Mononuclear cell (primary cell): ENCODE measurements at regions not wholly inside any gene's neighbourhood (a gene's known extent, or its start where the extent isn't known, plus 50 kb on each side); places are given as distances from the start of the nearest gene placed in this dataset.

Experiments used
- H3K27me3 ChIP-seq: 2 replicates; pipeline ENCODE4 v1.6.0; 2011; ENCODE audit warnings: low read length, control low read depth; ENCODE audit not compliant: insufficient read depth
- H3K4me1 ChIP-seq: 2 replicates; pipeline ENCODE4 v1.5.1; 2011; ENCODE audit warnings: mild to moderate bottlenecking, low read length, control low read depth; ENCODE audit not compliant: insufficient read depth
- H3K4me3 ChIP-seq: 2 replicates; pipeline ENCODE4 v1.5.1; 2011; ENCODE audit warnings: mild to moderate bottlenecking, low read length, moderate library complexity
- H3K9me3 ChIP-seq: 2 replicates; pipeline ENCODE4 v1.5.1; 2011; ENCODE audit warnings: low read depth, mild to moderate bottlenecking, control low read depth, low read length

- Histone ChIP-seq H3K4me3 (no peak overlapping the region), H3K4me1 (peaks cover 50% of the 10 kb centered on the region), H3K27me3 (no peaks in the 10 kb centered on the region), H3K9me3 (no peaks in the 10 kb centered on the region)
Observed at GRCh38 chr13:20351281-20352022, 119.3 kb upstream of the GJB6 start.

DNA sequence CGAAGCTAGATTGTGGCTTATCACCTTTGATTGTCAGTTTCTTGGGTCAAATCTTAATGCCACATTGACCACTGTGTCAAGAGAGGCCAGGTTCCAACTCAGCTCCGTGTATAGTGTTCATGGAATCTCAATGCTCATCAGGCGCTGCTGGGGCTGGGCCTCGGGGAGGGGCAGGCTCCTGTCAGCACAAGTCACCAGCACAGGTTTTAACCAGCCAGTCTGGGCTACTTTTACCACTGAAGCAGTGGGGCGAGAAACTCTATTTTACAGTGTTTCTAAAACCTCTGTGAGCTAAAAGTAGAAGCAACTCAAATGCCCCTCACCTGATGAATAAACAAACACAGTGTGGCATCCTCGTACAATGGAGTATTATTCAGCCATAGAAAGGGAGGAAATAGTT, 118.7 kb upstream of the GJB6 start:
- H3K9me3 ChIP-seq: no peaks in the 10 kb centered on the region
- peaks cover 50% of the 10 kb centered on the region for H3K4me1 ChIP-seq
- H3K27me3 ChIP-seq: no peaks in the 10 kb centered on the region
- no peak overlapping the region for H3K4me3 ChIP-seq

DNA sequence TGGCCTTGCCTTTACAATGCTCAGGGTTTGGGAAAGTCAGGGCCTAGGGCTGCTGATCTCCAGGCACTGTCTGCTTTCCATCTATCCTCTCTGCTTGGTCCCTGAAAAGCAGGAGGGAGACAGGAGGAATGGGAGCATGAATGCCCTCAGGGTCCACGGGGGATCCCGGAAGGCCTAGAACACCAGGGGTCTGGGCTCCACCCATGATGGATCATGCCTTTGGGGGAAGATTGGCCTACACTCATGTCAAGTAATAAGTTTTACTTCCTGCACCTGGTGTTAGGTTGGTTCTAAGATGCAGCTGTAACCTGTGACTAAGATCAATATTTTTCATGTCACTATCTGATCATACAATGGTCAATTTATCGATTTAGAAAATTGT, 118.3 kb upstream of the GJB6 start:
- Histone ChIP-seq H3K27me3 (no peaks in the 10 kb centered on the region), H3K9me3 (no peaks in the 10 kb centered on the region), H3K4me3 (no peak overlapping the region), H3K4me1 (peaks cover 50% of the 10 kb centered on the region)

- Histone ChIP-seq H3K27me3 (no peaks in the 10 kb centered on the region), H3K4me1 (peaks cover 50% of the 10 kb centered on the region), H3K9me3 (no peaks in the 10 kb centered on the region), H3K4me3 (no peak overlapping the region)
Observed at GRCh38 chr13:20349564-20350381, 117.7 kb upstream of the GJB6 start.

GRCh38 chr13:20348645-20349408, 116.7 kb upstream of the GJB6 start:
- no peaks in the 10 kb centered on the region for H3K27me3 ChIP-seq
- H3K9me3 ChIP-seq: no peaks in the 10 kb centered on the region
- H3K4me3 ChIP-seq: no peak overlapping the region
- H3K4me1 ChIP-seq: peaks cover 40% of the 10 kb centered on the region

DNA sequence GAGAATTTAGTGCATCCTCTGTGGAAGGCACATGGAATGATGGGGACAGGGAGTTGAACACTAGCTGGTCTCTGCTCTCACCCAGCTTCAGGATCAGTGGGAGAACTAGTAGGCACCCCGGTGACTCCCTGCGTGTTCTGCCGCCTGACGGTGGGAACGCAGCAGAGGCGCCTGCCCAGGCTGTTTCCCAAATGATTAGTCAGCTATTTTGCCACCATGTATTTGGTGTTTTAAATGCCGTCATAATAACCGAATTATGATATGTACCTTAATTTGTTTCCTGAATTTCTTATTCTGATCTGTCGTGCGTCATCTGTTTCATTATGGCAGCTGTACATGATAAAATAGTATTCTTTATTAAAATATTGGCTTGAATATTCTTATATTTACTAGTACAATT, 115.9 kb upstream of the GJB6 start:
- Histone ChIP-seq H3K27me3 (no peaks in the 10 kb centered on the region), H3K9me3 (no peaks in the 10 kb centered on the region), H3K4me1 (peaks cover 33% of the 10 kb centered on the region), H3K4me3 (no peak overlapping the region)

GRCh38 chr13:20344836-20345490, 112.8 kb upstream of the GJB6 start:
- no peak overlapping the region for H3K4me3 ChIP-seq
- H3K4me1 ChIP-seq: peaks cover 12% of the 10 kb centered on the region
- H3K27me3 ChIP-seq: no peaks in the 10 kb centered on the region
- H3K9me3 ChIP-seq: no peaks in the 10 kb centered on the region

- Histone ChIP-seq H3K4me3 (no peak overlapping the region), H3K4me1 (peaks cover 26% of the 10 kb centered on the region), H3K9me3 (no peaks in the 10 kb centered on the region), H3K27me3 (no peaks in the 10 kb centered on the region)
Observed at GRCh38 chr13:20342311-20342710, 110.2 kb upstream of the GJB6 start.

- no peaks in the 10 kb centered on the region for H3K9me3 ChIP-seq
- peaks cover 29% of the 10 kb centered on the region for H3K4me1 ChIP-seq
- H3K27me3 ChIP-seq: no peaks in the 10 kb centered on the region
- H3K4me3 ChIP-seq: no peak overlapping the region
Observed at GRCh38 chr13:20340759-20341171, 108.6 kb upstream of the GJB6 start.

DNA sequence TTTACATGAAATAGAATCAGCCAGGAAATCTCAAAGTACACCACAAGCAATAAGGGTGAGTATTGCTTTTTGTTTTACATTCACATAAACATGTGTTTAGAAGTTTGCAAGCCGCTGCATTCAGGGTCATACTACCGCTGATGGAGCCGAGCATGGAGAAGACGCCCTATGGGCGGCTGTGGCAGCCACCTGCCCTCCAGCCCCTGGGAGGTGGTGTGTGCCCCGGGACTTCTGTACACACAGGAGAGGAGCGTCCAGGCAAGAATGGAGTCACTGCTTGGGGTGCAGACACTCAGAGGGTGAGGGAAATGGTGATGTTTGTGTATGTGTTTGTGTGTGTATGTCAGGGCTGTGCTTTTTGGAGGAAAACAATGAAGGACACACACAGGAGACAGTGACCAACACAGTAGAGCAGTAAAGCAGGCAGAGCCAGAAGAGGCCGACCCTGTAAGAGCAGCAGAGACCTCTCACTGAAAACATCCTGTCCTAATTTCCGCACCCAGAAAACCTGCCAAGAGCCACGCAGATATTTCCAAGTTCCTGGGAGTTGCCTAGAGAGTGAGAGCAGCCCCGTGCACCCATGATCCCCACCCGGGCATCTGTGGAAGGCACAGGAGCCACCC, 108.1 kb upstream of the GJB6 start:
- H3K9me3 ChIP-seq: no peaks in the 10 kb centered on the region
- peaks cover 29% of the 10 kb centered on the region for H3K4me1 ChIP-seq
- H3K4me3 ChIP-seq: no peak overlapping the region
- H3K27me3 ChIP-seq: no peaks in the 10 kb centered on the region

DNA sequence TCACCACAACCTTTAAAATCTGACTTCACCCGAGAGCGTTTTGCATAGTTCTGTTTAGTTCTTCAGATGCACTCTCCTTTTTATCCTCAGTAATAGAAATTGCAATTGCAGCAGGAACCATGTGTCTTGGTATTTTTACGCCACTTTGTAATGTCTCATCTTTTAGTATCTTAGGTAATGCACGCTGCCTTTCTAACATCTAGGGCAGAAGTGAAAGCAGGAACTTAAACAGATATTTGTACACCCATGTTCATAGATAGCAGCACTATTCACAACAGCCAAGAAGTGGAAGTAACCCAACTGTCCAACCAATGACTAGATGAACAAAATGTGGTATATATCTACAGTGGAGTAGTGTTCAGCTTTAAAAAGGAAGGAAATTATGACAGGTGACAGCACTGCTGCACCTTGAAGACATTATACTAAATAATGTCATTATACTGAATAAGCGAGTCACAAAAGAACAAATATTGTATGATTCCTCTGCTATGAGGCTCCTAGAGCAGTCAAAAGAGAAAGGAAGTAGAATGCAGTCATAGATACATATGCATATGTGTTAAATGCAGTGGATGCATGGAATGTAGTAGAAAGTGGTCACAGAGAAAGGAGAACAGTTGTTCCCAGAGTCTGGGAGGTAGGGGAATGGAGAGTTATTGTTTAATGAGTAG, 105.9 kb upstream of the GJB6 start:
- no peak overlapping the region for H3K4me3 ChIP-seq
- peaks cover 29% of the 10 kb centered on the region for H3K4me1 ChIP-seq
- no peaks in the 10 kb centered on the region for H3K27me3 ChIP-seq
- no peaks in the 10 kb centered on the region for H3K9me3 ChIP-seq

DNA sequence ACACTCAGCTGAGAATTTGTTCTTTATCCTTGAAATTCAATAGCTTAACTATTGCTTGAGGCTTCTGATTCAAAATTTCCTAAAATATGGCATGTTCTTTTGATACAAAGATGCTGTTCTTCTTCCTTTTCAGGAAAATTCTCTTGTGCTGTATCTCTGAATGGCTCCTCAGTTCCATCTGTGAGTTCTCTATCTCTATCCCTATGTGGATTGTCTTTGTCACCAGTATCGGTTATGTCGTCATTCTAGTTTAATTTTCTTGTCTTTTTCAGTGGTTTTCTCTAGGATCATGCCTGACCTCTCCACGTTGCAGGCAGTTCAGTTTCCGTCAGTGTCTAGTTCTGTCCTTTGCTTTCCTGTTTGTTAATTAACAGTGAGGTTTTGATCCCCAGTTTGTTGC, 104.6 kb upstream of the GJB6 start:
- no peak overlapping the region for H3K4me3 ChIP-seq
- H3K4me1 ChIP-seq: peaks cover 29% of the 10 kb centered on the region
- no peaks in the 10 kb centered on the region for H3K27me3 ChIP-seq
- no peaks in the 10 kb centered on the region for H3K9me3 ChIP-seq

- Histone ChIP-seq H3K9me3 (no peaks in the 10 kb centered on the region), H3K27me3 (no peaks in the 10 kb centered on the region), H3K4me1 (peaks cover 16% of the 10 kb centered on the region), H3K4me3 (no peak overlapping the region)
Observed at GRCh38 chr13:20334309-20334708, 102.2 kb upstream of the GJB6 start.
